Activated T-cell treated with anti-CD3 and anti-CD28 coated beads, Interleukin-2, amount 50 U/mL, for 24 hours (primary cell): ENCODE measurements at regions not wholly inside any gene's neighbourhood (a gene's known extent, or its start where the extent isn't known, plus 50 kb on each side); places are given as distances from the start of the nearest gene placed in this dataset.

Experiments
- DNase-seq: peaks from one replicate; pipeline ENCODE4 v3.0.0-alpha.2; 2020
- H3K27ac Mint-ChIP-seq: 2 replicates; pipeline ENCODE4 v1.8.0; 2020; ENCODE audit warnings: mild to moderate bottlenecking, mixed read lengths
- H3K27me3 Mint-ChIP-seq: 2 replicates; pipeline ENCODE4 v1.8.0; 2020; ENCODE audit warnings: mixed read lengths
- H3K36me3 Mint-ChIP-seq: 2 replicates; pipeline ENCODE4 v1.8.0; 2020; ENCODE audit warnings: low read depth, mixed read lengths
- H3K4me1 Mint-ChIP-seq: 2 replicates; pipeline ENCODE4 v1.8.0; 2020; ENCODE audit warnings: low read depth, mixed read lengths
- H3K4me3 Mint-ChIP-seq: 2 replicates; pipeline ENCODE4 v1.8.0; 2020; ENCODE audit warnings: mild to moderate bottlenecking, moderate library complexity, mixed read lengths
- H3K9me3 Mint-ChIP-seq: 2 replicates; pipeline ENCODE4 v1.8.0; 2020; ENCODE audit warnings: mixed read lengths

- Mint-ChIP-seq H3K27me3 (peaks cover 34% of the 10 kb centered on the region), H3K27ac (no peak overlapping the region), H3K4me3 (no peak overlapping the region), H3K9me3 (peaks cover 12% of the 10 kb centered on the region), H3K4me1 (no peaks in the 10 kb centered on the region), H3K36me3 (no peaks in the 10 kb centered on the region)
- DNase-seq = no peak
Measured at GRCh38 chr3:141669434-141669833, 68.7 kb upstream of the RNF7 start.

- no peaks in the 10 kb centered on the region for H3K36me3 Mint-ChIP-seq
- peaks cover 14% of the 10 kb centered on the region for H3K27me3 Mint-ChIP-seq
- H3K27ac Mint-ChIP-seq = no peak overlapping the region
- peaks cover 12% of the 10 kb centered on the region for H3K4me1 Mint-ChIP-seq
- DNase-seq = no peak
- H3K4me3 Mint-ChIP-seq = no peak overlapping the region
- peaks cover 5% of the 10 kb centered on the region for H3K9me3 Mint-ChIP-seq
Measured at GRCh38 chr3:141677701-141678100, 60.4 kb upstream of the RNF7 start.

- Mint-ChIP-seq H3K36me3 (no peaks in the 10 kb centered on the region), H3K27me3 (no peaks in the 10 kb centered on the region), H3K4me1 (peaks cover 12% of the 10 kb centered on the region), H3K27ac (no peak overlapping the region), H3K4me3 (no peak overlapping the region), H3K9me3 (no peaks in the 10 kb centered on the region)
- no peak for DNase-seq
Measured at GRCh38 chr3:141680620-141681389, 57.3 kb upstream of the RNF7 start.

DNA sequence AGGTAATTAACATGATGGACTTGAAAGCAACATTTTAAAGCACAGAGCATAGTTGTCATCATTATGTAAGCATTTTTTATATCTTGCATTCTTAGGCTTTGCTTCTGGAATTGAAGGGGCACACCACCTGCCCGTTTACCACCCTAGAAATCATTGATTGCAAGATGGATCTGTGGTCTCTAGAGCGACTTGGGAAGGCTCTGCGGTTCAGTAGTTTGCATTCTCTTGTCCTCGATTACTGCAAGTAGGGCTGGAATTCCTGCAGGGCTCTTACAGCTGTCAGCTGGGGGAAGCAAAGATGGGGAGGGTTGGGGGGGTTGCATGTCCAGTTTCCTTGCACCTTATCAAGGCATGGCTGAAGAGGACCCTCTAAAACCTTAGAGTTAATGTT, 56.7 kb upstream of the RNF7 start:
- peaks cover 17% of the 10 kb centered on the region for H3K4me1 Mint-ChIP-seq
- H3K27me3 Mint-ChIP-seq = no peaks in the 10 kb centered on the region
- no peak for DNase-seq
- no peak overlapping the region for H3K27ac Mint-ChIP-seq
- H3K9me3 Mint-ChIP-seq = no peaks in the 10 kb centered on the region
- no peak overlapping the region for H3K4me3 Mint-ChIP-seq
- no peaks in the 10 kb centered on the region for H3K36me3 Mint-ChIP-seq

DNA sequence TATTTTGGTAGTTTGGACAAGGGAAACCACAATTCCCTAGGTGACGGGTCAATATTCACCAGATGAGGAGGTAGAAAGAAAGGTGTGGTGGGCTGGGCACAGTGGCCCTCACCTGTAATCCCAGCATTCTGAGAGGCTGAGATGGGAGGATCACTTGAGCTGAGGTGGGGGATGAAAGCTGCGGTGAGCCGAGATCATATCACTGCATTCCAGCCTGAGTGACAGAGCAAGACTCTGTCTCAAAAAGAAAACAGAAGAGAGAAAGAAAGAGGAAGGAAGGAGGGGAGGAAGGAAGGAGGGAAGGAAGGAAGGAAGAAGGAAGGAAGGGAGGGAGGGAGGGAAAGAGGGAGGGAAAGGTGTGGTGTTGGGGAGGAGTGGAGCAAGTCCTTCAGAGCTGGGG, 56.1 kb upstream of the RNF7 start:
- Mint-ChIP-seq H3K36me3 (no peaks in the 10 kb centered on the region), H3K27me3 (no peaks in the 10 kb centered on the region), H3K4me3 (no peak overlapping the region), H3K9me3 (no peaks in the 10 kb centered on the region), H3K4me1 (peaks cover 23% of the 10 kb centered on the region), H3K27ac (no peak overlapping the region)
- DNase-seq = no peak

- no peaks in the 10 kb centered on the region for H3K36me3 Mint-ChIP-seq
- no peak for DNase-seq
- H3K27ac Mint-ChIP-seq = no peak overlapping the region
- no peak overlapping the region for H3K4me3 Mint-ChIP-seq
- H3K9me3 Mint-ChIP-seq = no peaks in the 10 kb centered on the region
- peaks cover 23% of the 10 kb centered on the region for H3K4me1 Mint-ChIP-seq
- H3K27me3 Mint-ChIP-seq = no peaks in the 10 kb centered on the region
Measured at GRCh38 chr3:141682921-141683320, 55.2 kb upstream of the RNF7 start.

GRCh38 chr3:141684758-141685157, 53.3 kb upstream of the RNF7 start:
- Mint-ChIP-seq H3K4me3 (no peak overlapping the region), H3K27ac (no peak overlapping the region), H3K4me1 (peaks cover 23% of the 10 kb centered on the region), H3K36me3 (no peaks in the 10 kb centered on the region), H3K27me3 (no peaks in the 10 kb centered on the region), H3K9me3 (no peaks in the 10 kb centered on the region)
- no peak for DNase-seq

DNA sequence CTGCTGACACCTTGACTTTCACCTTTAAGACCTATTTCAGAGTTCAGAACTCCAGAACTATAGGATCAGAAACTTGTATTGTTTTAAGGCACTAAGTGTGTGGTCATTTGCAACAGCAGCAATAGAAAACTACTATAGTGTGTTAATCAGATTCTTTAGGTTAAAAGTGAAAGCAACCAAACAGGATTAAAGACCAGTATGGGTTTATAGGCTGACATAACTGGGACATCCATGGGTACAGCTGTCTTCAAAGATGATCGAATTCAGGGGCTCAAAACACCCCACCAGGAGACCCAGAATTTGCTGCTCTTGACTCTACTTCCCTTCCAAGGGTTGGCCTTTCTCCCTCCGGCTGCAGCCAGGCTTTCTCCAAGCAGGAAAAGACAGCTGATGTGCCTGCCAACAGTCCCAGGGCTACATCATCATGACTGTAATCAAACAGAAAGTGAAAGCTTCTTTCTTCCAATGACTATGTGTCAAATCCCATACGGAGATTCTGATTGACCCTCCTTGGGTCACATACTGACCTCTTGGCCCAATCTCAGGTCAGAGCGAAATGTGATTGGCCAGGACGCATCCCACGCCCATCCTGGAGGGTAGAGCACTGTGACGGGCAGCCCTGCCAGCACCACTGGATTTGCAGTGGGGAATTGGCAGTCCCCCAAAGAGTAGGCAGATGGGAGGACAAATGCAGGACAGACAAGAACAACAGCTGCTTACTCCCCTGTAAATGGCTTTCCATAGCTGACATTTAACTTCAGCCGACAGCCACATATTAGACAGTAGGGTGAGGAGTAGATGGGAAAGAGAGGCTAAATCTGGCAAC, 51.4 kb upstream of the RNF7 start:
- peak overlapping the region; percentile 40 for H3K4me3 Mint-ChIP-seq
- H3K4me1 Mint-ChIP-seq = peaks cover 15% of the 10 kb centered on the region
- no peaks in the 10 kb centered on the region for H3K36me3 Mint-ChIP-seq
- no peak for DNase-seq
- H3K27me3 Mint-ChIP-seq = no peaks in the 10 kb centered on the region
- H3K27ac Mint-ChIP-seq = no peak overlapping the region
- no peaks in the 10 kb centered on the region for H3K9me3 Mint-ChIP-seq
